SK-N-SH treated with all-trans-retinoic acid at 6 μM for 48 hours (cell line): ENCODE measurements at regions not wholly inside any gene's neighbourhood (a gene's known extent, or its start where the extent isn't known, plus 50 kb on each side); places are given as distances from the start of the nearest gene placed in this dataset.

Experiments
- RARB ChIP-seq: fragments of 250-450 bp; sonication (Bioruptor Pico); IDR thresholded peaks from 2 replicates; pipeline ENCODE4 v1.8.0; 2021; ENCODE audit warnings: mild to moderate bottlenecking, moderate library complexity
- SNAI2 ChIP-seq: fragments of 250-450 bp; sonication (Bioruptor Pico); IDR thresholded peaks from 2 replicates; pipeline ENCODE4 v1.5.0; 2020; ENCODE audit warnings: mild to moderate bottlenecking, moderate library complexity
- TOX ChIP-seq: fragments of 250-450 bp; sonication (Bioruptor Pico); IDR thresholded peaks from 2 replicates; pipeline ENCODE4 v1.8.0; 2021; ENCODE audit warnings: mild to moderate bottlenecking, moderate library complexity, borderline replicate concordance
- ZNF565 ChIP-seq: fragments of 450-650 bp; formaldehyde crosslinking; conservative IDR thresholded peaks from 2 replicates; pipeline ENCODE4 v1.5.0; 2020; ENCODE audit warnings: low read depth, mild to moderate bottlenecking, moderate library complexity

DNA sequence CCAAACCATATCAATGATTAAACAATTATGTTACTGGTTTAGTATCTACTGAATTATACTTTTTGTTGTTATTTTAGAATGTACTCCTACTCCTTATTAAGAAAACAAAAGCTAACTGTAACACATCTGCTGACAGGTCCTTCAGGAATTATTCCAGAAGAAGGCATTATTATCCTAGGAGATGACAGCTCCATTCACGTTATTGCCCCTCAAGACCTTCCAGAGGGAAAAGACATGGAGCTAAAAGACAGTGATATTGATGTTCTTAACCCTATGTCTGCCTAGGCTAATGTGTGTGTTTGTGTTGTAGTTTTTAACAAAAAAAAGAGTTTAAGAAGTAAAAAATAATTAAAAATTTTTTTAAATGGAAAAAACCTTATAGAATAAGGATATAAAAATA lies 206.8 kb upstream of the KLHL4 start:
- no peak for TF ChIP-seq SNAI2 (CRISPR knock-in tag)
- no peak for TF ChIP-seq RARB (CRISPR knock-in tag)
- no peak for TF ChIP-seq ZNF565
- no peak for TF ChIP-seq TOX
